CD4-positive, alpha-beta T cell treated with Interleukin-6 for 4 hours (primary cell): ENCODE measurements at regions not wholly inside any gene's neighbourhood (a gene's known extent, or its start where the extent isn't known, plus 50 kb on each side); places are given as distances from the start of the nearest gene placed in this dataset.

Experiments
- DNase-seq: peaks from one replicate; pipeline ENCODE4 v3.0.0-alpha.2; 2020; ENCODE audit warnings: mixed read lengths

GRCh38 chr5:129821477-129822131 lies 73.7 kb downstream of the MINAR2 start:
- DNase-seq = no peak

GRCh38 chr5:129830288-129830687 lies 74.0 kb upstream of the CHSY3 start:
- DNase-seq = no peak

DNA sequence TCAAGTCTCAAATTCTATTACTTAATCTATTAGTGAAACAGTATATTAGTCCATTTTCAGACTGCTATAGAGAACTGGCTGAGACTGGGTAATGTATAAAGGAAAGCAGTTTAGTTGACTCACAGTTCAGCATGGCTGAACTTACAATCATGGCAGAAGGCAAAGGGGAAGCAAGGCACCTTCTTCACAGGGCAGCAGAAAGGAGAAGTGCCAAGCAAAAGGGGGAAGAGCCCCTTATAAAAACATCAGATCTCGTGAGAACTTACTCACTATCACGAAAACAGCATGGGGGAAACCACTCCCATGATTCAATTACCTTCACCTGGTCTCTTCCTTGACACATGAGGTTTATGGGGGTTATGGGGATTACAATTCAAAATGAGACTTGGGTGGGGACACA lies 67.9 kb upstream of the CHSY3 start:
- no peak for DNase-seq

GRCh38 chr5:129844764-129845163 lies 59.5 kb upstream of the CHSY3 start:
- DNase-seq = no peak

- peak; percentile 66 for DNase-seq
Observed at GRCh38 chr5:129852747-129853352, 51.4 kb upstream of the CHSY3 start.

GRCh38 chr5:129853588-129853987 lies 50.7 kb upstream of the CHSY3 start:
- DNase-seq = no peak
